ENCODE measurements at regions not wholly inside any gene's neighbourhood (a gene's known extent, or its start where the extent isn't known, plus 50 kb on each side); places are given as distances from the start of the nearest gene placed in this dataset.
"Not testable (repeated sequence)": the region's sequence is repeated elsewhere in the genome, so short reads cannot be mapped to it uniquely, and the experiment has no call there.

GRCh38 chr9:120307599-120307998, 272.4 kb downstream of the CDK5RAP2 start:
- WGBS, 4 donors = 94 to 100% (median 96%) methylated on average over 2 of the region's 2 CpGs
- Histone ChIP-seq H3K9me3 (replicated peaks in 1 of 3) (no peaks in the 10 kb centered on the region), H3K27ac (no peak overlapping the region), H3K4me1 (replicated peaks in 1 of 2) (no peaks in the 10 kb centered on the region), H3K4me3 (no peak overlapping the region), H3K27me3 (no peaks in the 10 kb centered on the region), H3K36me3 (replicated peaks in 1 of 2) (no peaks in the 10 kb centered on the region)
- TF ChIP-seq CTCF (IDR thresholded peaks at IDR 0.05) = no peak
- TF ChIP-seq POLR2A (IDR thresholded peaks at IDR 0.05) = no peak
- intact Hi-C loops (cut with DNase I) = no loop called here
- DNase-seq = no peak

- no peak for DNase-seq
- WGBS, 4 donors = 67 to 79% (median 74%) methylated on average over 3 of the region's 3 CpGs
Measured at GRCh38 chr9:120306561-120306960, 273.4 kb downstream of the CDK5RAP2 start.

GRCh38 chr9:120306088-120306487, 273.9 kb downstream of the CDK5RAP2 start:
- no peak for DNase-seq
- Histone ChIP-seq H3K4me1 (replicated peaks in 1 of 2) (no peaks in the 10 kb centered on the region), H3K27me3 (no peaks in the 10 kb centered on the region), H3K27ac (no peak overlapping the region), H3K36me3 (replicated peaks in 1 of 2) (no peaks in the 10 kb centered on the region), H3K9me3 (replicated peaks in 1 of 3) (no peaks in the 10 kb centered on the region), H3K4me3 (no peak overlapping the region)
- intact Hi-C loops (cut with DNase I) = no loop called here
- WGBS, 4 donors = 50 to 71% (median 60%) methylated on average over 3 of the region's 3 CpGs
- TF ChIP-seq POLR2A (IDR thresholded peaks at IDR 0.05) = no peak
- TF ChIP-seq CTCF (IDR thresholded peaks at IDR 0.05) = no peak

More at GRCh38 chr9:120306561-120306960, 273.4 kb downstream of the CDK5RAP2 start:
- TF ChIP-seq POLR2A (IDR thresholded peaks at IDR 0.05) = no peak
- no peak for TF ChIP-seq CTCF (IDR thresholded peaks at IDR 0.05)
- Histone ChIP-seq H3K4me3 (no peak overlapping the region), H3K27ac (no peak overlapping the region), H3K9me3 (replicated peaks in 1 of 3) (no peaks in the 10 kb centered on the region), H3K4me1 (replicated peaks in 1 of 2) (no peaks in the 10 kb centered on the region), H3K27me3 (no peaks in the 10 kb centered on the region), H3K36me3 (replicated peaks in 1 of 2) (no peaks in the 10 kb centered on the region)
- intact Hi-C loops (cut with DNase I) = no loop called here

GRCh38 chr9:120304896-120305295, 275.1 kb downstream of the CDK5RAP2 start:
- intact Hi-C loops (cut with DNase I); H3K27me3 ChIP-seq; H3K36me3 ChIP-seq (replicated peaks in 1 of 2); DNase-seq; H3K4me1 ChIP-seq (replicated peaks in 1 of 2); H3K9me3 ChIP-seq (replicated peaks in 1 of 3); H3K27ac ChIP-seq; H3K4me3 ChIP-seq: not testable (repeated sequence)
- 94 to 96% (median 96%) methylated on average over 14 to 28 of the region's 28 CpGs; no CpG with 5 or more reads in 1 of the 4 donors for WGBS, 4 donors

GRCh38 chr9:120303519-120303918, 276.4 kb downstream of the CDK5RAP2 start:
- Histone ChIP-seq H3K27me3 (no peaks in the 10 kb centered on the region), H3K9me3 (replicated peaks in 1 of 3) (no peaks in the 10 kb centered on the region), H3K4me3 (no peak overlapping the region), H3K4me1 (replicated peaks in 1 of 2) (no peaks in the 10 kb centered on the region), H3K36me3 (replicated peaks in 1 of 2) (no peaks in the 10 kb centered on the region), H3K27ac (no peak overlapping the region)
- 81 to 87% (median 84%) methylated on average over 4 of the region's 4 CpGs for WGBS, 4 donors
- TF ChIP-seq POLR2A (IDR thresholded peaks at IDR 0.05) (no peak), CTCF (IDR thresholded peaks at IDR 0.05) (no peak)
- DNase-seq = no peak
- intact Hi-C loops (cut with DNase I) = no loop called here
